ENCODE measurements at regions not wholly inside any gene's neighbourhood (a gene's known extent, or its start where the extent isn't known, plus 50 kb on each side); places are given as distances from the start of the nearest gene placed in this dataset.
"Not testable (repeated sequence)": the region's sequence is repeated elsewhere in the genome, so short reads cannot be mapped to it uniquely, and the experiment has no call there.

DNA sequence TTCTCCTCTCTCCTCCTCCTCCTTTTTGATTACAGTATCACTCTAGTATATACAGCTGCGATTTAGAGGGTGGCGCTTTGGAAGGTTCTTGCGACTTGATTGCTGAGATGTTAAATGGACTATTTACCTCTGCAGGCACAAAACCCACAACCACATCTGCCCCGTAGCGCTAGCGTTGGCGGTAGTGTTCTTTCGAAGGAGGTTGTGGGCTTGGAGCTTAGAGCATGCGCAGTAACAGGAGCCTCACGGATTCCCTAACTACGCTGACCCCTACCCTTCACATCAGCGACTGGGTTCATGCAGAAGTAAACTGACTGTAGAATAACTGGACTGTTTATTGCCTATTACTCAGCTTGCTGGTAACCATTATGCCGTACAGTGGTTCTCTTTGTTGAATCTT, 58.0 kb downstream of the CGGBP1 start:
- no peak for DNase-seq (ENCODE audit: low read depth)

DNA sequence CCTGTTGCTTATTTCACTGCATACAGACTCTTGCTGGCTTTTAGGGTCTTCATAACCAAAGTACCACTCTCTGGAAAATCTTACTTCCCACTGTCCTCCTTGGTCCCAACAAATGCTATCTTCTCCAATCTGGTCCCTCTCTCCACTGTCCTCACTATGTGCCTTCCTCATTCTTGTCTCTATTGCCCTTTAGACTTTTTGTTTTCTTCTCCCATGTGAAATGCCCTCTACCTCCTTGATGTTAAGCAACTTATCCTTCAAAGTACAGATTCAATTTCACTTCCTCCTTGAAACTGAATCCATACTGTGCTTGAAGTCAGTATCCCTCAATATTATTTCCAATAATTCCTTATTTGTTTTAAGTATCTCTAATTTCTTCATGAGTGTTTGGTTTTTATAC, 60.8 kb downstream of the CGGBP1 start:
- DNase-seq (ENCODE audit: low read depth), result no peak

DNA sequence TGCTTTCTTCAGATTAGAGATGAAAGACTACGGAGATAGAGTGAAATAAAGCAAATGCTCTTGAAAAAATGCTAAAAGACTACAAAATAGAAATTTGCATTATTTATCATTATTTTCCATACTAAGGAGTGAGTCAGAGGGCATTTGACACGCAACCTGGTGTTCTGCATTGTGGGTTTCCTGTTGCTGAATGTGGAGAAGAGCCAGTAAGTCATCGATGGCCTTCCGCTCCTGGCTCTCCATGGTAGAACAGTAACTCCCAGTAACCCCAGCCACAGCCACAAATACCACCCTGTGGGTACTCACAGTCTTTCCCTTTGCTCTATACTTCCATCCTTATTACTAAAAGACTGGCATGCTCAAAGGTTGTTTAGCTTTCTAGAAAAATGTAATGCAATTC, 61.5 kb downstream of the CGGBP1 start:
- peak; percentile 30 for DNase-seq (ENCODE audit: low read depth)

DNA sequence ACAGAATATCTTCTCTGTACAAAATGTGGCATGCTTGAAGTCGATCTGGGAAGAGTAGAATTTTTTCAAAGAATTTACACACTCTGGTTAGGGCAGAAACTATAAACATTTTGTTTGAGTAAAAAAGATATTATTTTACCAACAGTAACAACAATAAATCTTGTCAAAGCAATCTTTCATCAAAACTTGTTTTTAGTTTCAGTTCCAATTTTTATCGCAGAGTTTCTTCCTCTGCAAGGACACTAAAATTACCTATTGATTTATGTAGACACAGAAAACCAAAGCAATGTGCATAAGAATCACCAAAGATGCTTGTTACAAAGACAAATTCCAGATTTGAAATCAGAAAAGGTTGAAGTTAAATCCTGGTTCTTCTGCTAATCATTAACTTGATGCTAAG, 61.9 kb downstream of the CGGBP1 start:
- DNase-seq (ENCODE audit: low read depth), result no peak

GRCh38 chr3:87993566-87993965, 65.2 kb downstream of the CGGBP1 start:
- no peak for DNase-seq (ENCODE audit: low read depth)

- peak; percentile 13 for DNase-seq (ENCODE audit: low read depth)
Measured at GRCh38 chr3:87987952-87988351, 70.9 kb downstream of the CGGBP1 start.

DNA sequence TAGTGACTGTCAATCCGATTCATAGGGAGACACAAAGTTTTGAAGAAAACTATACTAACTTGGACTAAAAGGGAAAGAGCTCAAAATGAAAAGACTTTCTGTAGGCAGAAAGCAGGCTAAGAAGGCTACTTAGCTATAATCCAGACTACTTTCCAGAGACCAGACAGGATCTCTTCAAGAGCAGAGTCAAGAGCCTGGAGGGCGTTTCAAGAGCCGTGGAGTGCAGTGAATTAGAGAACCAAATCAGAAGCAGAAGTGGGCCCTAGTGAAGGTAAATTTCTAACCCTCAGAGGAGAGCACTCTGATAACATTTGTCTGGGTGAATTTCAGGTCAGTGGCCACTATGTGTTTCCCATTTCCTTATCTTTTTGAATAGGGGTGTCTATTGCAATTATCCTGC, 76.4 kb downstream of the CGGBP1 start:
- DNase-seq (ENCODE audit: low read depth), result no peak

GRCh38 chr3:87979527-87979926, 79.3 kb downstream of the CGGBP1 start:
- no peak for DNase-seq (ENCODE audit: low read depth)

DNA sequence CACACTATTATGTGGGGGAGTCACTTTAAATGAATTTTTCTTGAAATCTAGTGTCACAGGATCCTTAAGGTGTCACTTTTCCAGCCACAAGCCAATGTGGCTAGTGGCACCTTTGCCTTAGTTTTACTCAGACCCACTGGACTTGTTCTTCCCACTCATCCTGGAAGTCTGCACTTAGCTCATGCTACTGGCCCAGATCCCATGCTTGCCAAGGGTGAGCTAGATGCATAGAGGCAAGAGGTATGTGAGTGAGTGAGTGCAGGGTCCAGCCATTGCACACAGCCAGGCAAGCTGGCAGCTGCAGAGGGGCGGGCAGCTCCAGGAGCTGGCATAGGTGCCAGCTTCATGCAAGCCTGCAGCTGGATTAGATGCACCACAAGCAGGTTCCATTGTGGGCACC, 81.0 kb downstream of the CGGBP1 start:
- DNase-seq (ENCODE audit: low read depth), result no peak

- no peak for DNase-seq (ENCODE audit: low read depth)
Measured at GRCh38 chr3:87975716-87976115, 83.1 kb downstream of the CGGBP1 start.

GRCh38 chr3:87973906-87974305, 84.9 kb downstream of the CGGBP1 start:
- DNase-seq (ENCODE audit: low read depth), result no peak

- no peak for DNase-seq (ENCODE audit: low read depth)
Measured at GRCh38 chr3:87969620-87970019, 89.2 kb downstream of the CGGBP1 start.

GRCh38 chr3:87968668-87969067, 90.1 kb downstream of the CGGBP1 start:
- DNase-seq (ENCODE audit: low read depth), result no peak

GRCh38 chr3:87958289-87958688, 100.5 kb downstream of the CGGBP1 start:
- no peak for DNase-seq (ENCODE audit: low read depth)

- DNase-seq (ENCODE audit: low read depth), result no peak
Measured at GRCh38 chr3:87957575-87957974, 101.2 kb downstream of the CGGBP1 start.

DNA sequence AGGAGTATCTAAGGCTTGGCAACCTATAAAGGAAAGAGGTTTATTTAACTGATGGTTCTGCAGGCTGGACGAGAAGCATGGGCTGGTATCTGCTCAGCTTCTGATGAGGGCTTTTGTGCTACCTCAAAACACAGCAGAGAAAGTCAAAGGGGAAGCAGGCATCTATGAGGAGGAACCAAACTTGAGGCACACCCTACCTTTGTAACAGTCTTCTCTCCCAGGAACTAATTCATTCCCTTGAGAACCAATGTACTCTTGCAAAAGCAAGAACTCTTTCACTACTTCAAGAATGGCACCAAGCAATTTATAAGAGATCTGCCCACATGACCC, 109.0 kb downstream of the CGGBP1 start:
- DNase-seq (ENCODE audit: low read depth), result no peak

DNA sequence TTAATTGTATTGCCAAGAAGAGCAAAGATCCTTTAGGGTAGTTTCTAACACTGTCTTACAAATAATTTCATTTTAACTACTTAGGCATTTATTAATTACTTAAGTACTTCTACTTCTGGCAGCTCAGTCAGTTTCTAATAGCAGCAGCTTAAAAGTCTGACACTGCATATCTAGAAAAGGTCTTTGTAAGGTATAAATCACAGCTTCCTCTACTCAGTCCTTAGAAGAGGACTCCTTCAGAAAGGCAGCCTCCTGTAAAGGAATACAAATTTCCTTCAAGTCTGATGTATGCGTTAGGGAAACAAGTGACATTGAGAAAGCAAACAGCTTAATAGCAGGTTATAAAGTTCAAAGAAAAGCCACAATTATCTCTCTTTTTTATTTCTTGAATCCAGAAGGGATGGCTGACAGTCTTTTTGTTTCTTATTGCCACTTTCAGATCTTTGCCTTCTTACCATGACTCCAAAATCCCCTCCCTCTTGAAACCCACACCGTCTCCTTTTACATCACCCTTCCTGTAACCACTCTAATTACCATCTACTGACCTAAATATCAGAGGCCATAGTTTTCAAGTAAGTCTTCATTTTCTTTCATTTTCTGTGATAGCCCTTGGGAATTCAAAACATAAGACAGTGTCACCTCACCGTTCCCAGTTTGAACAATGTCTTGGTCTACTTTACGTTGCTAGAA, 109.5 kb downstream of the CGGBP1 start:
- DNase-seq (ENCODE audit: low read depth), result no peak

DNA sequence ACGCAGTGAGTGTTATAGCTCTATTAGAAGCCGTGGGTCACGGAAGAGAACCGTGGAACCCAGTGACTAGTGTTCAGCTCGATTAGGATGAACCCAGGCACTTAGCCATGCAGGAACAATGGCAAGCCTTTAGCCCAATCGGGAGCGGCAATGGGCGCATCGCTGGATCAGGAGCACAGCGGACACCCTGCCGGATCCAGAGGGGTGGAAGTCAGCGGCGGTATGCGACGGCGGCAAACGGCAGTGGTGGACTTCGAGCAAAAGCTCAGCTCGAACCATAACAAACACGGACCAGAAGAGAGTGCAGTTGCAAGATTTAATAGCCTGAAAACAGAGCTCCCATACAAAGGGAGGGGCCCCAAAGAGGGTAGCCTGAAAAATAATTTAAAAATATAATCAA, 112.8 kb downstream of the CGGBP1 start:
- not testable (repeated sequence) for DNase-seq (ENCODE audit: low read depth)

DNA sequence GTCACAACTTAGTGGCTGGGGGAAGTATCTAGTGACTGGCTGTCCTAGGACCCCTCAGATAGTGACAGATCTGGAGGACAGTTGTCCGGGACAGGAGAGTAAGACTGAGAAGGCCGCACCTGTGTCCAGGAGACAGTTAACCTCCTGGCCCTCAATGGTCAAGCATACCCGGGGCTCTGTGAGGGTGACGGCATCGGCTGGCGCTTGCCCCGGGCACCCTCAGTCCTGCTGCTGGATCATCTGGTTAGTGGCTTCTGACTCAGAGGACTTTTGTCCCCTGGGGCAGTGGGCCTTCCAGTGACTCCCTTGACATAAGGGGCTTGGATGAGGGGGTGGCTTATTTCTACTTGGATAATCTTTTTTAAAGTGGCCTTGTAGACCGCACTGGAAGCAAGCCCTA, 116.5 kb downstream of the CGGBP1 start:
- DNase-seq (ENCODE audit: low read depth), result not testable (repeated sequence)

GRCh38 chr3:87924485-87924884, 134.3 kb downstream of the CGGBP1 start:
- no peak for DNase-seq (ENCODE audit: low read depth)

- DNase-seq (ENCODE audit: low read depth), result no peak
Measured at GRCh38 chr3:87920549-87920948, 138.3 kb downstream of the CGGBP1 start.

DNA sequence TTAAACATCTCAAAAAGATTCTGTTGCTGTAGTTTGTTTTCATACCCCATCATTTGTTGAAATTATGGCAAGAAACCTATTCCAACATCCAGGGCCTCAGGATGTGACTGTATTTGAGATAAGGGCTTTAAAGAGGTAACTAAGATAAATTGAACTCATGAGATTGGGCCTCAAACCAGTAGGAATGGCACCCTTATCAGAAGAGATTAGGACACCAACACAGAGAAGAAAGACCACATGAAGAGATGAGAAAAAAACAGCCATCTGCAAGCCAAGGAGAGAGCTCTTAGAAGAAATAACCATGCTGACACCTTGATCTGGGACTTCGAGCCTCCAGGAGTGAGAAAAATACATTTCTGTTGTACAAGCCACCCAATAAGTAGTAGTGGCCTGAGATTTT, 157.7 kb downstream of the CGGBP1 start:
- DNase-seq (ENCODE audit: low read depth), result no peak

DNA sequence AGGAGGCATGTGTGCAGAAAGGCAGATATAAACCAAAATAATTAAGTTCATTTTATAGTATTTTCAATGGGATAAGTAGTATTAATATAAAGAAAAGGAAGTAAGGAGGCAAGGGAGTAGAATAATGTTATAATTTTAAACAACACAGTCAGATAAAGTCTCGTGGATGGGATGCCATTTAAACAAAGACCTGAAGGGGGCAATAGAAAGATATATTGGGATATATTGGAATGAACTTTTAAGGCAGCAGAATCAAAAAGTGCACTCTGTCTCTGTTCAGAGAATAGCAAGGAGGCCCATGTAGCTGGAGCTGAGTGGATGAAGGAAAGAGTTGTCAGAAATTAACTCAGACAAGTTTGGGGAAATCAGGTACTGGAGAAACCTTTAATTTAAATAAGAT, 158.7 kb downstream of the CGGBP1 start:
- DNase-seq (ENCODE audit: low read depth), result no peak

GRCh38 chr3:87898971-87899370, 159.8 kb downstream of the CGGBP1 start:
- DNase-seq (ENCODE audit: low read depth), result no peak

- DNase-seq (ENCODE audit: low read depth), result no peak
Measured at GRCh38 chr3:87895983-87896382, 162.8 kb downstream of the CGGBP1 start.

Measured in stromal cell of bone marrow (primary cell).